CD4-positive, alpha-beta T cell treated with Interleukin-4 for 1 hour (primary cell): ENCODE measurements at regions not wholly inside any gene's neighbourhood (a gene's known extent, or its start where the extent isn't known, plus 50 kb on each side); places are given as distances from the start of the nearest gene placed in this dataset.

Source experiments
- DNase-seq, 2 donors: peaks; one replicate each; pipeline ENCODE4 v3.0.0-alpha.2; 2020 to 2022

- DNase-seq, result no peak
Measured at GRCh38 chr13:106683918-106684317, 116.0 kb upstream of the ARGLU1 start.

DNA sequence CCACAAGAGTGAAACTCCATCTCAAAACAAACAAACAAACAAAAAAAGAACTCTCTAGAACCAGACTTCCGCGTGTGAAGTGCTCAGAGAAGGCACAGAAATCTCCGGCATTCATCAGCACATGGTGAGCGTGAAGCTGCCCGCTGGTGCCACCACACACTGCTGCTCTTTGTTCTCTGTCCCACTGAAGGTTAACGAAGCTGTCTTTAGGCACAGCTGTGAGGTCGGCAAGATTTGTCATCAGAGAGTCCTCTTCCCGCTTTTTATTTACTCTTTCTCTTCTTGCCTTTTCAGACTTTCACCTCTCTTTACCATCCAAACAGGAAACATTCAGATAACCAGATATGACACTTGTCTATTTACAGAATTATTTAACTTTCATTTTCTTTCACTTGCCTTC, 115.2 kb upstream of the ARGLU1 start:
- DNase-seq, result no peak

- no peak for DNase-seq
Measured at GRCh38 chr13:106681997-106682396, 114.1 kb upstream of the ARGLU1 start.

DNA sequence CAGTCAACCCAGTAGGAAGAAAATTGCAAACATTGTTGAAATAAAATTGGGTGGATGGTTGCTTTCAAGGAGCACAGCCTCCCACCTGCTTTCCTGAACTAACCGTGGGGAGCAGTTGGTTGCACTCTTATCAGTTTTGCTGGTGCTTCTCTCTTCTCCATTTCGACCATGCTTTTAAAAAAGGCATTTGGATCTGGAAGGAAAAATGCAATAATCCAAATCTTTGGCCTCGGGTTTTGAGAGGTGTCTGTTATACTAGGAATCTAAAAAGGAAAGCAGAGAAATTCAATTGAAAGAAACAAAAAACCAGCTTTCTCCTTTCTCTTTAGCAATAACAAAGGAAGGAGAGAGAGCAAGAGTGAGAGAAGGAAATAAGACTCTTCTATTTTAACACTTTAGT, 113.6 kb upstream of the ARGLU1 start:
- DNase-seq, result no peak

DNA sequence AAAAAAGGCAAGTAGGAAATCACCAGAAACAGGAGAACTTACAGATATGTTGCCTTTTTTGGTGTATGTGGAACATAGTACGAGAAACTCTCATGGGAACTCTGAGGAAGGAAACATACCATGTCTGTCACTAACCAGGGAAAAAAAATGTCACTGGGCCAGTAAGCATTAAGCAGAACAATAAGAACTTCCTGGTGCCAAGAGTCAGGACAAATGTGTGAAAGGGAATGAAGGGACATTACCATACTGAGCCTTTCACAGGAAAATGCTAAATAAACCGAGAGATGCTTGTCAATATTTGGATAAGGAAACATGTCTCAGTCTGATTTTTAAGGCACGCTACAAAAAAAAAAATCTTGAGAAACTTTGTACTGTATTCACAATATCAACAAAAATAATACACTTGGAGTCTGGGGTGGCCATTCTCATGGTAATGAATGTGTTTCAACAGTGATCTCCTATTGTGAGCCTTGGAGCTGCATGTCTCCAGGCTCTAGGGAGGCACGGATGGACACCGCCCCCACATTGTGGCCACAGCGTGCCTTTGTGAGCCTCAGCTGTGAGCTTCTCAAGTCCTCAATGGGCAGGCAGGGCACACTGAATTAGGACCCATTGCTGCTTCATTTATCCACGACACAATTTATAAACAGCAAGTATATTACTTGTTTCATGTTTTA, 113.0 kb upstream of the ARGLU1 start:
- no peak for DNase-seq

DNA sequence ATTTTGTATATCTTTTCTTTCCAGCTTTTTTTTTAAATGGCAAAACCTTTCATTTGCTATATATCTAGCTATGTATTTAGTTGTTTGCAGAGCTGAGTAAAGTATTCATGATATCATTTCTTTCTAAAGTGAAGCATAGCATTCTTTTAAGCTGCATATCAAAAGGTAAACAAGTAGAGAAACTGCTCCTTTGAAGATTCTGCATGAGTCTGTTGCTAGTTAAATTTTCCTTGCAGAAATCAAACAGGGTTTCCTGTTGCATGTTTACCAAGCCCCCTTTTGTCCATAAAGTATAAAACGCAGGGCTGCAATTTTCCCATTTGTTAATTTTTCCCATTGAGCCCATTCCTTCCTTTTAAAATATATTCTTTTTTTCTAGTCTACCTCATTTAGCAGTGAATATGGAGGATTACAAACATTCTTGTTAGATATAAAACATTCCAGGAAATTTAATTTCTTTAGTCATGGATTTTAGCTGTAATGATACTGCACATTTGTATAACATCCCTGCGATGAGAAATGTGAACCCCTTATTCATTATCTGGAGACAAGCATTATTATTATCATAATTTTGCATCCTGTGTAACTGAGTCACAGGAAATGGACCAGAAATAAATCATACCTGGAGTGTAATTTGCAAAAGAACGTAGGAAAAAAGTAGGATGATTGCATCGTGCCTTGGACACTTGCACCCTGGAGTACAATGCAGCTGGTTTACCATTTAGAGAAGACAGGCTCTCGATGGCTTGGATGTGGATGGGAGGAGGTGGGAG, 110.9 kb upstream of the ARGLU1 start:
- DNase-seq, result no peak

DNA sequence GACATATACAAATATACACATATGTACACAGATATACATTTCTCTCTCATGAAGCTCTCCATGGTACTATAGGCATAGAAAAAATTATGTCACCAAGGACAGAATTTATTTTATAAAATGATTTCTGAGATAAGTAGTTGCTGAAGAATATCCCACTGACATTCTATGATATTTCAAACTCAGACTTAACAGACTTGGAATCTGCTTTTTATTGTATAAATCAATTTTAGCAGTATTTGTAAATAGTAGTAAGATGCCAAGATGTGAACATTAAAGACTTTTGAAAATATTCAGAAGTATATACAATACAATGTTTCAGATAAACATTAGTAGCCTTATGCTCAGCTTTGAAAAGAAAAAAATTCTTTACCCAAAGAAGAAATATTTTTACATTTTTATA, 107.4 kb upstream of the ARGLU1 start:
- no peak for DNase-seq

DNA sequence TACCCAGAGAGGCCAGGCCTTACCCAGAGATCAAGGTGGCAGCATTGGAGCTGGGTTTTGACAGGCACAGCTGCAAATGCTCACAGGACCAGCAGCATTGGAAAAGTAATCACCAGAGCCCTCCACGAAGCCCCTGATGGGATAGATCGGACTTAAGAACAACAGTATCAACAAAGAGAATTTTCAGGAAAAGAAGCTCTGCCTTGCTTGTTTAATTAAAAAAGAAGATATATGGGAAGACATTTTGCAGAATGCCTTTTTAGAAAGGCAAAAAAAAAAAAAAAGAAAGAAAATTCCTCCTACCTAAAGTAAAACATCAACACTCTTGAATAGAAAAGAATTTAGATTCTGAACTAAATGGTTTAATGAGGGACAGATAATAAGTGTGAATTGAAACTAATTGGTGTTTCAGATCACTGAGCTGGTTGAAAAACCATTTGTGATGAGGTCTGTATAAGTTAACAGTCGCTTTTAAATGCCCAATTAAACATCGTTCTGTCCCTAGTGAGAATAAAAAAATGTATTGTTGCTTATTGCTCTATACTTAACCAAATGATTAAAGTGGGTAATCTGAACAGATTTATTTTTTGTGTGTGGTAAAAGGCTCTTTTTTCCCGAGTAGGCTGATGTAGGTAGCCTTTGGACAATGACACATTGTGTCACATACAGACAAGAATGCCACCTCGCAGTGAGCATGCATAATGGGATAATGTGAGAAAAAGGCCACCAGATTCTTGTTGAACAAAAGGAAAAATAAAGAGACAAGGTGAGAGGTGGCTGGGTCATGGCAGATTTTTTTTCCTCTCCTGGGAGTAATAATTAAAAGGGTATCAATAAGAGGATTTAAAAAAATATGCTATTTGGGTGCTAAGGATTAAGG, 93.0 kb upstream of the ARGLU1 start:
- no peak for DNase-seq

DNA sequence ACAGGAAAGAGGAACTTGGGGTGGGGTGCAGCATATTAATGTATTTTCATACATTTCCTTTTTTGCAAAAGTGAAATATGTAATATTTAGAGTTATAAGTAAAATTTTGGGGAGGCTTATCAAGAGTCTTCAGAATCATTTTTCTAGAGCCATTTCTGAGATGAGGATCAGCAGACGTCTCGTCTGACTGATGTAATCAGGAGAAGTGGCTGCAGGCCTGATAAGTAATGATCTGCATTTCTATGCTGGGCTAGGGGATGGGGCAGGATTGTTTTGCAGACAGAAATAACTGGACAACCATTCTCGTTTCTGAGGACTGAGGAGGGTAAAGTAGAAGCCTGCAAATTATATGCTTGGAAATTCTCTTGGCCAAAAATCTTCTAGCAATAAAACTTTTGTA, 89.2 kb upstream of the ARGLU1 start:
- no peak for DNase-seq

DNA sequence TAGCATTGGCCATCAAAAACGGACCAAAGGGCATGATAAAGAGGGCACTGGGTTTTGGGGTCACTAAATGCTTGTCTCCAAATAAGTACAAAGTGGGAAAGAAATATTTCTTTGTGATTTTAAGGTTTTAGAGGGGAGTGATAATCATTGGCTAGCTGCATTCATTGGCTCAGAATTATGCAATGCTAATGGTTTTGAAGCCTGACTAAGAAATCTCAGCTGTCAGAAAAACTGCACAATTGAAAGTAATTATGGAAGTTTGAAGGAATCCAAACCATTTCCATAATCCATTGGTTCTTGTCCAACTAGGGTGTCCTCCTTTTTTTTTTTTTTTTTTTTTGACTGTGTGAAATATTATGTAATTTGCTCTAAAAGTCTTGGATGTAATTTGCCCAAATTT, 88.2 kb upstream of the ARGLU1 start:
- no peak for DNase-seq

DNA sequence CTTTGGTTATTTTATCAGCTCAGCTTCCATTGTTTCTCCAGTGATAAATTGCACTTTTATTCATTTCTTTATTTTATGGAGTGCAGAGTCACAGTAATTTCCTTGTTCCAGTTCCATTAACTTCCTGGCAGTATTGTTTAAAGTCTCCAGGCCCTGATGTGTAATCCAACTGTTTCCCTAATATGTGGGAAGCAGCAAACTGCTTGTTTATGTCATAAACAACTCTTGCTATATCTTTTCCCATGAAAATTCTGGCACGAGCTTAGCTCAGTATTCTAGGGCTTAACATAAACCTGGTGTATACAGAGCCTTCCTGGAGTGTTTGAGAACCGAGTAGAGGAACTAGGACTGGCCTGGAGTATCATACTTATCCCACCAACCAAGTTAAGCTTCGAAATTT, 83.5 kb upstream of the ARGLU1 start:
- DNase-seq, result no peak

DNA sequence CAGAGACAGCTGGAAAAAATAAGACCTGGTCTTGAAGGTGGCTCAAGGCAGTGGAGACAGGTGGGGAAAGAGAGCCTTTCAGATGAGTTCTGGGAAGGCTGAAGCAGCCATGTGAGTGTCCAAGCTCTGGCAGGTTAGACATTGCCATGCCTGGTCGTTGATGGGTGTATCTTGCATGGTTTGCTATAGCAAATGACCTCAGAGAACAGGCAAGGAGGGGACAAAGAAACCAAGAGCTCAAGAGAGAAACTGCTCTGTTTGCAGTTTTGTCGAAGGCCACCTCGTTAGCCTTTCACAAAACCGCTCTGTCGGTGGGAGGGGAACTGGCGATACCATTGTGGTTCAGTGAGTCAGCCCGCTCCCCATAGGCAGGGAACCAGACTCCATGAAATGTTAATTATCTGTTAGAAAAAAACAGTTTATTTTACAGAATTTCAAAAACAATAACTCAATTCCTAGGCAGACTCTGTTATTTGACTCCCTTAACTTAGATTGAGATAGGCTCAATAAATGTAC, 82.8 kb upstream of the ARGLU1 start:
- DNase-seq, result no peak

DNA sequence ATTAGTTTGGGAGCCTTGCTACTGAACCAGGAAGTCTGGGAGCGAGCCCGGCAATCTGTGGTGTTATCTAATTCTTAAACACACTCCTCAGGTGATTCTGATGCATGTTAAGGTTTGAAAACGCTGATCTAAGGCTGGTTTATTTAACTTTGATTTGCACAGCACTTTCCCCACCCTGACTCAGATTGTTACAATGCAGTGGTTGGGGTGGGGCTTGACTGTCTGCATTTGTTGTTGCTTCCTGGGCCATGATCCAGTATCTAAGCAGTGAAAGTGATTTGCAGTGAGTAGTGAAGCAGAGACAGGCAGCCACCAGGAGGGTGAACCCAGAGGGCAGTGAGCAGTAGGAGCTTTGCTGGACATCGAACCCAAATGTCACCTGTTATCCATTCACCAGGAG, 81.6 kb upstream of the ARGLU1 start:
- no peak for DNase-seq

- DNase-seq, result no peak
Measured at GRCh38 chr13:106640515-106640914, 72.6 kb upstream of the ARGLU1 start.

DNA sequence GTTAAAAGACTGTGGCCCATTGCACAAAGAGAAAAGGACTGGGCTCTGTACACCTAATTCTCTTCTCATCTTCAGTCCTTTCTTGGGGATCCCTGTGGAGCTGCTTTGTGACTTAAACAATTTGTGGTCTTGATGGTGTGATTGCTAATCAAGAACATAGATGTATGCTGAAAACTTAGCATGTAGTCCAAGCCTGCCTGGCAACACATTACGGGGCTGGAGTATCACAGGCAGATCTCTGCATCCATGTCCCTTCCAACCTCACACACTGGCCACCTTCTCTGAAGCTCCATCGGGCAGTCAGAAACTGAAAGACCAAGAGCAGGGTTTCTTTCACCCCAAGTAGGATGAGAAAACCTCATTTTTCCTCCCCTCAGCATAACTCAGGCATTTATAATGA, 69.6 kb upstream of the ARGLU1 start:
- DNase-seq, result no peak

DNA sequence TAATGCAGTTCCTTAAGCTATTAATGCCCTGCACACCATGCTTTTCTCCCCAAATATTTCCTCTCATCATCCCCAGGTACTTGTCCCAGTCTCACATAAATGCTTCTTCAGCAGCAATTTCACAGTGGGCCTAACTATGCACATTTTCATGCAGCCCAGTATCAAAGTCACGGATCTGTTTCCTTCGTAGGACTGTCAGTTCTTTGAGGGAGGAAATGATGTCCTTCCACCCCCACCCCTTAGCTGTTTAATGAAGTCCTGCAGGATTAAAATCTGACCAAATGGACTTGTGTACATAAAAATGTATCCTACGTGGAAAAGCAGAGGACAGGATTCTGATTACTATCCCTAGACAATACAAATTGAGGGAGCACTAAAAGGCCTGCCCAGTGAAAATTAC, 68.6 kb upstream of the ARGLU1 start:
- DNase-seq, result no peak

DNA sequence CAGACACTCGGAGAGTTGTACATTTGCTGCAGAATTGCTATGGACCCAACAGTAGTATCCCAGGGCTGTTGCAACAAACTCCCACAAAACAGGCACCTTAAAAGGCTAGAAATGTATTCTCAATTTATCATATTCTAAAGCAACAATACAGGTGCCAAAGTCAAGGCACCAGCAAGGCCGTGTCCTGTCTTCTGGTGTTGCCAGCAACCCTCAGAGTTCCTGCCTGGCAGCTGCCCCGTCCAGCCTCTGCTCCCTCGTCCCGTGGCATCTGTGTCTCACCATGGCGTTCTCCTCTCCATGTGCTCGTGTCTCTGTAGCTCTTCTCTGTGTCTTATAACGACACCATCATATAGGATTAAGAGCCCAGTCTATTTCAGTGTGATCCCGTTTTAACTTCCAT, 67.7 kb upstream of the ARGLU1 start:
- no peak for DNase-seq

DNA sequence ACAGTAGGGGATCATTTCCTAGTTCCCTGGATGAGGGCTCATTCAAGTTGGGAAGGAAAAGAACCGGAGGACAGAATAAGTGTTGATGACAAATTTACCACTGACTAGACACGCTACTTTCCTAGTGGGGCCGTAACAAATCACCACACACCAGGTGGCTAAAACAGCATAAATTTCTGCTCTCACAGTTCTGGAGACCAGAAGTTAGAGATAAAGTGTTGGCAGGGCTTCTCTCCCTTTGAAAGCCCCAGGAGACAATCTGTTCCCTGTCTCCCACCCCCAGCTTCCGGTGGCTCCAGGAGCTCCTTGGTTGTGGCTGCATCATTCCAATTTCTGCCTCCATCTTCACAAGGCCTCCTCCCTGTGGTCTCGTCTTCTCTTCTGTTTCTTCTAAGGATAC, 65.4 kb upstream of the ARGLU1 start:
- no peak for DNase-seq

DNA sequence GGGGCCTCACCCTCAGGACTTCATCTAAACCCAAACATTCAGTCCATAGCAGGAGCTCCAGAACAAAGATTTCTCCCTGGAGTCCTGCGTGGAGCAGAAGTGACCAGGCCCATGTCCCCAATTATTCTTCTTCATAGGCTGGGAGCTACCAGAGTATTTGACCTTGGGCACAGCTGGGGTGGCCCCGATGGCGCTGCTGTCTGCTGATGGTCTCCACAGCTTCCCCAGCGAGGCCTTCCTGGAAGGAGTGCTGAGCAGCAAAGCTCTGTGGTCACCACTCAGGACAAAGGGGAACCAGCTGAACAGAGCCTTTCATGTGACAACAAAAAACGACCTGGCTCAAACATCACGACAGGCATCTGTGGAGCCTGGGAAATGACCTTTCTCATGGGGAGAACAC, 62.7 kb upstream of the ARGLU1 start:
- no peak for DNase-seq

DNA sequence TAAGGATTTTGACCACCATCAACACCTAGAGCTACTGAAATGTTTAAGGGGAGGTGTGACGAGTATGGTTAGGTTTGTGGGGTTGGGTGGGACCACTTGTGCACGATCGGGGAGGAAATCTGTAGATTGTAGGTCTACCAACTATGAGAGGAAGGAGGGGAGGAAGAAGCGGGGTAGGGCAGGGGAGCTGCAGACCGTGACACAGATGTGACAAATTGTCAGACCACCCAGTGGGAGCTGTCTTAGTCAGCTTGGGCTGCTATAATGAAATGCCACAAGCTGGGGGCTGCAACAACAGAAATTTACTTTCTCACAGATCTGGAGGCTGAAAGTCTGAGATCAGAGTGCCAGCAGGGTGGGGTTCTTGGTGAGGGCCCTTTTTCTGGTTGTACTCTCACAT, 62.2 kb upstream of the ARGLU1 start:
- no peak for DNase-seq

DNA sequence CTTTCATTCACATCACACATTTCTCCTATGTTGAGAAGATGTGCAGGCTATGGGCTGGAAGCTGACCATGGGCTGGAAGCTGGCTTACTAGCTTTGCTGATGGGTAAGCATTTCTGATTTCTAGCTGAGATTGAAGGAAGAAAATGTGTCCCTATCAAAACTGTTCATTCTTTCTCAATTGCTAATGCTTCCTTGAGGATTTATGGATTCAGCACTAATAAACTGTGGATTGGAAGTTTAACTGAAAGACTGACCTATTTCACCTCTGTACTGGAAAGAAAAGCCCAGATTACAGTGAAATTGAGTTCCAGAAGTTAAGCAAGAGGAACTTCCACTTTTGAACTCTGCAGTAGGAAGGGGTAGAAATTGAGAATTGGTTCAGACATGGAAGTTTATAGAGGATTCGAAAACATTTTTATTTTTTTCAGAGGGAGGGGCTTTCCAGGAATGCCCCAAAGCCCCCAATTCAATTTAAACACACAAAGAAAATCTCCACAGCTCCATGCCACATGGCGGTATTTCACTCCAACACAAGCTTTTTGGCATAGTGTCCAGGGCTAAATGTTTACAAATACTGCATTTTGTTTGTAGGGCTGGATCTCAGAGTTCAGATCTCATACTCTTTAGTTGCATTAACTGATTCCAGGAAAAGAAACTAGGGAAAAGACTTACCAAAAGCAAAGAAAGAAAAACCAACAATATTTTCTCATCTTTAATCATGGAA, 61.2 kb upstream of the ARGLU1 start:
- no peak for DNase-seq

DNA sequence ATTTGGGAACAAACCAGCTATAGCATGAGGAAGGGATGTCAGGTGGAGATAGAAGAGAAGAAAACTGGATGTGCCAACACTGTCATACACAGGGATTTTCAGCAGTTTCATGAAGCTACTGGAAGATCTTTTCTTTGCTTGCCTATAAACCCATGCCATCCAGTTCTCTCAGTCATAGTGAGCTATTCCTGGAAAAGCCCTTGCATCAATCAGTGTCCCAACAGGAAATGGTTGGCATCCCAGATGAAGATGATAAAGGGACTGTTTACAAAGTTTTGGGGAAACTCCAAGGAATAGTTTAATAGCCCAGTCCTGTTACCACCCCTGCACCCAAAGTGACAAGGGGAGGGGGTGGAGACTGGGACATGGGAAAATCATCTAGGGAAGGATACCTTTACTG, 58.5 kb upstream of the ARGLU1 start:
- no peak for DNase-seq

DNA sequence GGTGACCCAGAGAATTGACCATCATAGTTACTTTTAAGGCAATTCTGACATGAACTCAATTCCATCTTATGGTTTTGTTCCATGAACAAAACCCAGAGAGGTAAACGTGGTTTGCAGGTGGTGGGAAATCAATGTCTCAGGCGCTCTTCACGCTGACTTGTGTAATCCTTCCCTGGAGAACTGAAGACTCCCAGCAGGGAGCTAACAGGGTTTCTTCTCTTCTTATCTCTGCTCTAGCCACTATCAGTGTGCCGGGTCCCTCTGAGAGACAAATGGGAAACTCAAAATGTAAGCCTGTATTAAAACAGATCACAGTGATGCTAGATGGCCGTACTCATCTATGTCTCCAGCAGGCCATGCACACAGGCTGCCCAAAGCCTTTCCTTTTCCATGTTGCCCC, 57.6 kb upstream of the ARGLU1 start:
- no peak for DNase-seq
